GM21515 (cell line): ENCODE measurements at regions not wholly inside any gene's neighbourhood (a gene's known extent, or its start where the extent isn't known, plus 50 kb on each side); places are given as distances from the start of the nearest gene placed in this dataset.

Experiments
- ATAC-seq: cut with Tn5 transposase; IDR thresholded peaks from one replicate; pipeline ENCODE4 v1.9.1; 2021; ENCODE audit not compliant: unreplicated experiment

DNA sequence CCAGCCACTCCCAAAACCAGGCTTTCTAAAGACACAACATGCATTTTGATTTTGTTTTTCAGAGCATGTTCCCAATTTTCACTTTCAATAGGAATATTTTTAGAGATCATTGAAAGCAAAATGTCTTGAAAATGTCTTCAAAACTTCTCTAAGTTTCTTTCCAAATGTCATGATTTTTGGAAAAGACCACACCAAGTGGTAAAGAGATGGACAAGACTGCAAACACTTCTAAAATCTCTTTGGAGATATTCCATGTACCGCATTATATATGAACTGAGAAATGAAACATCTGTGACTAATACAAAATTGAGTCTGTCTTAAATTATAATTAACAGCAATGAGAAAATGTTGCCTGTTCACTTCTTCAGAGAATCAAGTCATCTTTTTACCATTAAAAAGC lies 418.0 kb upstream of the PKN2 start:
- no peak for ATAC-seq

DNA sequence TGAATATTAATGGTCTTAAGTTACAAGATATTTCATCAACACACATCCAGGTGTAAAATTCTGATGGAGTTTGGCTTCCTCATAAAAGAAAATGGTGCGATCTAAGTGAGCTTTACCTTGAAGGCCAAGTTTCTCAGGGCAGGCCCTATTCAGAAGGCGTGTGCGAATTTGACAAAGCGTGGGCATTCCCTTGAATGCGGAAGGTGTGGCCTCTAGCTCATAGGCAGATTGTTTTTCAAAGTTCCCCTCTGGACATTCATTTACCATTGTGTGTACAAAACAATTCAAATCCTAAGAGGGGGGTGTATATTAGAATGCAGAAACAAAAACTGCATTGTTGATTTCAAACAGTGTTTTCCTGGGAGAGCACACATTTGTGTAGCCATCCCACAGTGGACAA lies 411.9 kb upstream of the PKN2 start:
- ATAC-seq, result no peak

DNA sequence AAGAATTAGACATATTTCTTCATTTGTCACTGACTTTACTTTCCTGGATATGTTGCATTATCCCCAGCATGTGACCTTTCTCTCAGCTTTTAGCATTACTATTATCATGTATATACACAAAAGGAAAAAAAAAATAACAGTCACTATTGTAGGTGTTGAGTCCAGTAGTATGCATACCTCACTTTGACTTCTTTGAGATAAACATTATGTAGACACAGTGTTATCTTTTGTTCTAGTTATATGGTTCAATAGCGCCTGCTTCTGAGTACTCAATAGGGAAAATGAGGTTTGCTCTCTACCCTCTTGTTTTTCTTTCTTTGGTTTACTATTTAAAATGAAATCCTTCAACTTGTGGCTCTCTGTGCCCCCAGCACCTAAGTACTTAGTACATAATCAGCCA lies 409.6 kb upstream of the PKN2 start:
- ATAC-seq, result no peak

DNA sequence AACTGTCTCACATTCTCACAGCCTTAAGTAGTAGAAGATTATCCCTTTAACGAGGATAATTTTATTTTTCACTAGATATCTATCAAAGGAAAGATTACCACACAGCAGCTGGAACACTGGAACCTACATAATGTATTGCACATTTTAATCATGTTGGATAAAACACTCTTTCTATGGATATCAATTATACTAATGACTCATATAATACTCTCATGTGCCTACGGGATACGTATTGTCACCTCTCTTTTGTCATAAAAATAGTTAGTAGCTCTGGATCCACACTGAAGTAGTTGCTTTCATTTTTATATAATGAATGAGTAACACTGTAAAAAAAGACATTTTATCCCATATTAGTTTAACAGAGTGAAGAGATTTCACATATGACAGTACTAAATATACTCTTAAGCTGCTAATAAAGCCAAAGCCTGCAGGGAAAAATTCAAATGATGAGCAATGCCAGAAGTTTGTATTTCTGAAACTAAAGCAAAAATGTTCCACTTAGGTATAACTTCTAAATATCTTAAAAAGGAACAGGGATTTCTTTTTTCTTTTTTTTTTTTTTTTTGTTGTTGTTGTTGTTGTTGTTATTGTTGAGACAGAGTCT lies 408.7 kb upstream of the PKN2 start:
- ATAC-seq, result no peak

DNA sequence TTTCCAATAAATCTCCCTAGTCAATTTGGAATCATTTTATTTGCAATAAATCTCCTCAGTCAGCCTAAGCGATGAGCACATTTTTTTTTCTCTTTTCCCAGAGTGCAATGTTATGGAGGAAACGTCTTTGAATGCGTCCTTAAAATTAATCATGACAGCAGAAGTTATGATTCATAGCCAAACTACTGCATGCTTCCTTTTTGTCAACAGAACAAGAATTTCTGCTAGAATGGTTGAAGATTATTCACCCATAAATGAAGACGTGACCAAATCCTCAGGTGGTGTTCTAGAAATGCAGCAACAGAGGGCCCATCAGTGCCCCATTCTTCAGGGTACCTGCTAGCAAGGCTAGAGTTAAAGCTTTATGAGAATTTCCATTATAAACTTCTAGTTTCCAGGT lies 407.9 kb upstream of the PKN2 start:
- no peak for ATAC-seq

DNA sequence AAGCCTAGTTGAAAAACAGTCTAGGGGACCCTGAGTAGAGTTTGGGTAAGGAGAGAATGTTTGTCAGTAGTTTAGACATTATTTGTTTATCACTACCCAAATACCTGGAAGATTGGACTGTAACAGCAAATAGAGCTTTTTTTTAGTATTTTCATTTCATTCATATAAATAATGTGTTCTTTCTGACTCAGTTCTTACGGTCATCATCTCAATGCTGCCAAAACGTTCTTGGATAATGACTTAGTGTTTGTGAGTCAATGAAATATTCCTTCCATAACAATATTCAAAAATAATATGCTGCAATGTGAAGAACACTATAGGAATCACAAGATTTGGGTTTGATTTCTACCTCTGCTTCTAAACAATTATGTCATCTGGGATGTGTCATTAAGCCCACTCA lies 400.0 kb upstream of the PKN2 start:
- no peak for ATAC-seq

DNA sequence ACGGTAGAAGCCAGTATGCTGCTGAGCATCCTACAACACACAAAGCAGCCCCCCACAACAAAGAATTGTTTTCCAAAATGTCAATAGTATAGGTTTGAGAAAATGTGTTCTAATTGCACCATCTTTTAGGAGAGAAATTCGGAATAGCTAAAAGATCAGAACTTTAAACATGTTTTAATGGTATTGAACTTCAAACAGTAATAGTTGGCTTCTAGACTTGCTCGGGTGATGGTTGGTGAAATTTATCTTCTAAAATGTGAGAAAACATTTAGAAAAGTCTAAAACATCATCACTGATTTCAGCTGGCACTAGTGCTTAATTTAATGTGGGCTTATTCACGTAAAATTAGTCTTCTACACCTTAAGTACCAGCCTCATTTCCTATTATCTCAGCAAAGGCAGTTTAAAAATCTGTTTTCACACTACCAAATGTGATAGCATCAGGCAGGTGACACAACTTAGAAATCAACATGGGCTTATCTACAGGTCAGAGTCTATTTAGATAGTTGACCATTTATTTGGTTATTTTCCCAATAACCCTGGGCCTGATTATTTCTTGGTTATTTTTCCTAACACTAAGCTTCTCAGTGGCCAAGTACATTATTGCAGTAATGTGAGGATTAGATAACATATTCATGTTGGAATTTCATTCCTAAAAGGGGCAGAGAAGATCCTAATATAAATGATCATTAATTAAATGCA lies 399.3 kb upstream of the PKN2 start:
- ATAC-seq, result no peak

DNA sequence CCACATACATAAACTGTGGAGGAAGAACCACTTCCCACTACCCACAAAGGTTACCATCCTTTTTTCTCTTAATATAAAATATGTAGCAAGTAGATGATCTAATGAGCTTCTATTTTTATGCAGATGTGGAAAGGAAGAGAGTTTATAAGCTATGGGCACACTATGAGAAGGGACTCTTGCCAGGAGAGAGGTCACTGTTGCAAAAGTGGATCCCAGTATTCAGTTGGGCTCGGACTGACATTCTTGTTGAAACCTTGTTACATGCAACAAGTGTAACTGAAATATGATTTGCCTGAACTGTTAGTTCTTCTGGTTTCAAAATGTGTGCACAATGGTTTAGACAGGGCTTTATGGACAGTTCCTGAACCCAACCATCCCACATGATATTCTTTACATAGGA lies 397.4 kb upstream of the PKN2 start:
- ATAC-seq, result no peak

DNA sequence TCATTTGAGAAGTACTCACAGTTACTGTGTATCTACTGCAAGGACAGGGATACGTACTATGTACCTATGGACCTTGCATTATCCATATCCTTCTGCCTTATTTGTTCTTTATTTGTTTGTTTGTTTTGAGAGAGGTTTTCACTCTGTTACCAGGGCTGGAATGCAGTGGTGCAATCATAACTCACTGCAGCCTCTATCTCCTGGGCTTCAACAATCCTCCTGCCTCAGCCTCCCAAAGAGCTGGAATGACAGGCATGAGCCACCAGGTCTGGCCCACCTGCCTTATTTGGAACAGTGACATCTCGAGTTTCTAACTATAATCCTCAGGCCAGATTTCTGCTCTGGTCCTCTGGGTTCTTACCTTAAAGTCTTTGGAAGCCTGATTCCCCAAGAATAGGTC lies 395.5 kb upstream of the PKN2 start:
- no peak for ATAC-seq

DNA sequence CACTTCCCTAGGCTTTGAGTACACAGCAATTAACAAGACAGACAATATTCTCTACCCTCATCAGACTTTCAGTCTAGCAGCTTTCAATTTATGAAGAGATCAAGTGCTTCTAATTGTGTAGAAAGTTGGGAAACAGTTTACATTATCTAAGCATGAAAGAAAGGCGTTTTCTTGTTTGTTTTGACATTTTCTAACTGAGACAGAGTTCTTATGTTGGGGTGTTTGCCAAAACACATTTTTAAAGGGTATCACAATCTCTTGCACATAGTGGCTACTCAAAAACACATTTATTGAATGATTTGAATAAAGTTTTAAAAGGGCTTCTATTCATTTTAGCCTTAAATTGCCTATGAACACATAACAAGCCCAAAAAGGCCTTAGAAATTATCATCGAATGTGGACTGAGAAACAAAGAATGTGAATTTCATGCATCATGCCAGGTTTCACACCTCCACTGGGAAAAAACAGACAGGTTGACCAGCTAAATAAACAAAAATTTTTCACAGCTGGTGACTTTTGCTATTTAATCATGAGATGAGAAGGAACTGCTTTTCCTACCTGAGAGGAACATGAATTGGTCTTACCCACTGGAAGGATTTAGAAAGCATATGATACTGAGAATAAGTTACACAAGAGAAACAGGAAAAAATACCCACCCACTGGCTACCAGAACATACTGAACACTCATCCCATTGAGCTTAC lies 394.5 kb upstream of the PKN2 start:
- ATAC-seq, result no peak

DNA sequence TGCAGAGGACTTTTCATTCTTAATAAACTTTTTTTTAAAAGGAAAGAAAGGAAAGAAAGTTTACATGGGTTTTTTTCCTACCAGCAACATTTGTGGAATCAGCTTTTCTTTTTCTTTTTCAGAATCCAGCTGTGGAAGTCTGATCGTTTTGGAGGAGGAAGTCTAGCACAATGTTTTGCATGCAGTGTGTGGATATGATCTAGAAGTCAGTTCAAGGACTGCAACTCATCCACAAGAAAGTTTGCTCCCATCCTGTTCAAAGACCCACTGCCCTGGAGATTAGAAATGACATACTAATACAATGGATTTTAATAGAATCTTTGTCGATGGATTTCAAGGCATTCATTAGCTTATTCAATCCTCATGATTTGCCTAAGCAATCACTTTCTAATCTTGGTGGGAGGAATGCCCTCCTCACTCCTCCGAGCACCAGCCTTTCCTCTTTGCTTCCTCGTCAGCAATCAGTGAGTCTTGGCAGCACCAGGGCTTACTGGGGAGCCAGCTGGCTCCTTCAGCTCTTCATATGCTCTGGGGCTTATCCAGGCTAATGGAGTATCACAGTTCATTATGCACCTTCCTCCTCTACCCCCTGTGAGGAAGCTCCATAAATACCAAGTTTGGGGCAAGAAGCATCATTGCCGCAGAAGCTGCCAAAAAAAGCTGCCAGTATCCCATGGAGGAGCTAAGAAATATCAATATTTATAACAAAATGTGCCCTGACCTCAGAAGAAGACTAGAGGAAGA lies 392.3 kb upstream of the PKN2 start:
- no peak for ATAC-seq

DNA sequence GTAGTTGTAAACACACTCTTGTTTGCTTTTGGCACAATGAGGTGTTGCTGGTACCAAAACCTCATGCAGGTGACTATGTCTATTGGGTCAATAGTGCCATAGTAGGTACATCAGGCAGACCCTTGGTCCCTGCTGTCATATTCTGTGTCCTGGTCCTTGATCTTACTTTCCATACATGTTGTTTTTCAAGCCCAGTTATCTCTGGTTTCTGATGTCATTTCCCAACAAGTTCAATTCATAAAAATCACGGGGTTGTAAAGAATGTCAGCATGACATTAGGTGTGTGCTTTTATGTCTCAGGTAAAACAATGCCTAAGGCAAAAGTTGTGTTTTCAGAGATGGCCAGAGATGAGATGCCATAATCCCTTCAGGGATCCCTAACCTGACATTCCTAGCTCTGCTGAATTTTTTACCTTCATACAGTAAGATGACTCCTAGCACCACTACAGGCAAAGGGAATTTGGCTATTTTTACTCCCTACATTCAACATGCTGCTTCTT lies 390.3 kb upstream of the PKN2 start:
- no peak for ATAC-seq

DNA sequence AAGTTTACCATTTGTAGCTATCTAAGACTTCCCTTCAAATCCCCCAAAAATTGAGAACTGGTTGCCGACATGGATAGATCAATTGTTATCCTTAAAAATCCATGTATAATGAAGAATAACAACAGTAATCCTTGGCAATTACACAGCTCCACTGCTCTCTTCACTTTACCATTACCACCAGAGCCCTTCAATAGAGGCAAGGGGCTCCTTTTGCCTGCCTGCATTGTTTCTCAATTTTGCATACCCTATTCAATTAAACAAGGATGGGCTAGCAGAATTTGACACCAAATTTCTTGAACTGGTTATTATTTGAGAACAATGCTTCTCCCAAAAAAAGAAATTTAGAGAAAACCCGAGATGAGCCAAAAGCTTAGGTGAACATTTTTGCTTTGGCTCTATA lies 387.8 kb upstream of the PKN2 start:
- ATAC-seq, result no peak

DNA sequence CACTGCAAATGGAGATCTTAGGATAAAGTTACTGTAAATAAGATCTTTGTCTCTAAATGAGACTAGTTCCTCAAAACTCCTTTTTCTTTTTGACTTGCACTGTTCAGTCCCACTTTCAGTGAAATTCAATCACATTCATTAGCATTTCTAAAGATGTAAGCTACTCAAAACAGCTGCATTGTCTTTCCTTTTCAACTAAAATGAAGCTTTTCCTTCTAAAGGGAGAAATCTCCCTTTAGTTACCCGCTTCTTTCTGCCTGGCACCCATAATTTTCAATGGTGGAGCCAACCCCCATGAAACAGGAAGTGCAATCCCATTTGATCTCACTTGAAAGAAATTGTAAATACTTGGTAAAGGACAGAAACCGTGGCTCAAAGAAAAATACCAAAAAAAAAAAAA lies 387.4 kb upstream of the PKN2 start:
- no peak for ATAC-seq

DNA sequence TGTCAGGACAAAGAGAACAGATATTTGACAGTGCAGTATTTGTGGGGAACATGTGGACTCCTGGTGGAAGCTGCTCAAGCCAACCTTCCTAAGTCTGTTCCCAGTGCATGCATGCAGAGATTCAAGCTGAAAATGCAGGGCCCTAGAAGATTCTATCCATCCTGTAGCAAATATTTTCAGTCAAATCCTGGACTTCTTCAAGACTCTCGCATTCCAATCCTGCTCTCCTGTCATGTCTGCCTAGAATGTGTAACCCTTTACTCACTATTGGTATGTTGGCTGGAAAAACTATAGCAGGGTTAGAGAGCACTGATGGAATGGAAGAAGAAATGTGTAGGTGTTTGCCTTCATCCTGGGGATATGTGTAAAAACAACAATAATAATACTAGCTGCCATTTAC lies 385.6 kb upstream of the PKN2 start:
- ATAC-seq, result no peak

DNA sequence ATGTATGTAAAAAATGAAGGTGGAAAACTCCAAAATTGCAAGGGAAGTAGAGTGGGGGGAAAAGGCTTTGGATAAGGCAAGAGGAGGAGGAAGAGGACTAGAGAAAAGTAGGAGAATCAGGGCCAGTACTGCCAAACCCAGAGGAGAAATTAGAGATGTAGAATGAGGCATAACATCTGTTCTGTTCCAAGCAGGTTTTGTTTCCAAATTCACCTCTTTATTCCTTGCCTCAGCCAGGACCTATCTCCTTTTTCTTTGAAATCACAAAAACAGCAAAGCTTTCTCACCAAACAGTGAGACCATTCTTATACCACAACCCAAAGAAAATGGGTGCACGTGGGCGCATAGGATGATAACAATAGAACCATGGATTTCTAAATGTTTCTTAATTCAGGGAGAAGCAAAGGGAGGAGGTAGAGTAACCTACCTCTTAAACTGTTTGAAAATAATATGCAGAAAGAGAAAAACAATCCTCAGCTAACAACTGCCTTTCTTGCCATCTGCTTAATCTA lies 383.3 kb upstream of the PKN2 start:
- ATAC-seq, result no peak

DNA sequence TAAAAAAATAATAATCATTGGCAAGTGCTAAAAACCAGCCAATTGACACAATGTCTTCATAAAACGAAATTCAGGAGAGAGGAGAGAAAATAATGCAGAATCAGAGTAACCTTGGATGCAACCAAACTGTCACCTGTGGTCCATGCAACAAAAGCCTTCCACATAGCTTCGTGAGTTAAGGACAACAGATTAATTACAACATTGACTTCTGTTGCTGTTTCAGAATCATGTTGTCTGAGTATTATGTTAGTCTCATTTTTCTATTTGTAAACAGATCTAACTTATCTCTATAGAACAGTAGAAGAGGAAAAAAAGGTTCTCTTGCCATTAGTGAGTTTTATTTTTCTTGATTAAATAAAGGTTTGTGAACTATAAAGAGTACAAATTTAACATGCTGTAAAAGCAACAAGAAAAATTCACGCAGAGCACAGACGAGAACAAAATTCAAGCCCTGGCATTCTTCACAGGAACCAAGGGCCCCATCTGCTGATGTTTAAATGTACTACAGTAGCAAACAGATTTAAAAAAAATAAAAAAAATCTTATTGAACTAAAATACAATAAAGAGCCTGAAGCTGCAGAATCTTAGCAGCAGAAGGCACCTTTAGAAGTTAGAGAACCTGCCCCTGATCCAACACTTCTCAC lies 381.1 kb upstream of the PKN2 start:
- ATAC-seq, result no peak

DNA sequence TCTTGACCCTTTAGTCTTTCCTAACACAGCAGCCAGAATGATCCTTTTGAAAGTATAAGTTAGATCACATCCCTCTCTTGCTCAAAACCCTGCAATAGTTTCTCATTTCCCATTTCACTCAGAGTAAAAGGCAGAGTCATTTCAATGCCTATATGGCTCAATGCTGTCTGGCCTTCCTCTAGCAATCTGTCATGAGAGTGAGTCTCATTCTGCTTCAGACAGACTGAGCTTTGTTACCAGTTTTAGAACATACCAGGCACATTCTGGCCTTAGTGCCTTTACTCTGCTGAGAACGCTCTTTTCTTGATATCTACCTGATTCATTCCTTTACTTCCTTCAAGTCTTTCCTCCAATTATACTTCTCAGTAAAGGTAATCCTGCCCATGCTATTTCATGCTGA lies 372.8 kb upstream of the PKN2 start:
- ATAC-seq, result no peak

DNA sequence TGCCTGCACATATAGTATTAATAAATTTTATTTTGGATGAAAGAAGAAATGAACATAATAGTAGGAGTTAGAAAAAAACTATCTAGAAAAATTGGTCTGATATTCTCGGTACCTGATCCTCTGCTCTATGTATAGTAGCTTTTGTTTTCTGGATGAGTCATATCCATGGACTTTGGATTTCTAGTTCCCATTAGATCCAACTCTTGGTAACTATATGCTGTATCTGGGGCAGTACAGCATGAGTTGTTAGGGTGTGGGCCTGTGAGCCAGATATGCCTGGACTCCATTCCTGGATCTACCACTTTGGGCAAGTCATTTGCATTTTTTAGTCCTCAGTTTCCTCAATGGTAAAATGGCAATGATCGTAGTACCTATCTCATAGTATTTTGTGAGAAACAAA lies 372.2 kb upstream of the PKN2 start:
- ATAC-seq, result no peak

DNA sequence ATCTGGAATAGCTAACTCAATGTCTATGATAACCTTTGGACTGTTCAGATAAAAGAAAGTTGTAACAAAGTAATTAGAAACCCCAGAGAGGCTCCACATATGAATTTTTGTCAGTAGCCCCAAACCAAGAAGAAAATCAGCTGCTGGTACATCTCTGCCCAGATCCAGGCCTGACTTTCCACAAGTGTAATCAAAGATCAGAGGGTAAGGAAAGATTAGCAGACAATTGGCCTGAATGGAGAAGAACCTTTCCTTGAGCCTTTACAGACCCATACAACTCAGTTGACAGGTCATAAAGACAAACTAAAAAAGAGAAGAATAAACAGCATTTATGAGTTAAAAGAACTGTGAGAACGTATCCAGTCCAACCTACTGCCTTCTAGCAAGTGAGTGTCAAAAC lies 366.7 kb upstream of the PKN2 start:
- ATAC-seq, result no peak

DNA sequence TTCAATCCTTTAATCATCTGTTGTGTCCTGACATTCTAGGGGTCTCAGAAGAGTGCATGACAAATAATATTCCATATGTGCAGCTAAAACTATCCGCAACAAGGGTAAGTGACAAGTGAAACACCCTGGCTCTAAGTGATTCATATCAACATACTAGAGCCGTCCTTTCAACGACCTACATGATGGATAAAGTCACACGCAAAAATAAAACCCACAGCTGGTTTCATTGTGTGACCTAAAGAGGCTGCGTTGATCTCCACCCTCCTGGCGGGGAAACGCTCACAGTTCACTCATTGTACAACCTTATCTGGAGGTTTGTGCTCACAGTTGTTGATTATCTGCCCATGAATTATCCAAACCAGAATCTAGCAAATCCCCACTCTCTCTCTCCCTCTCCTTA lies 365.3 kb upstream of the PKN2 start:
- ATAC-seq, result no peak
